ENCODE measurements at regions not wholly inside any gene's neighbourhood (a gene's known extent, or its start where the extent isn't known, plus 50 kb on each side); places are given as distances from the start of the nearest gene placed in this dataset.

DNA sequence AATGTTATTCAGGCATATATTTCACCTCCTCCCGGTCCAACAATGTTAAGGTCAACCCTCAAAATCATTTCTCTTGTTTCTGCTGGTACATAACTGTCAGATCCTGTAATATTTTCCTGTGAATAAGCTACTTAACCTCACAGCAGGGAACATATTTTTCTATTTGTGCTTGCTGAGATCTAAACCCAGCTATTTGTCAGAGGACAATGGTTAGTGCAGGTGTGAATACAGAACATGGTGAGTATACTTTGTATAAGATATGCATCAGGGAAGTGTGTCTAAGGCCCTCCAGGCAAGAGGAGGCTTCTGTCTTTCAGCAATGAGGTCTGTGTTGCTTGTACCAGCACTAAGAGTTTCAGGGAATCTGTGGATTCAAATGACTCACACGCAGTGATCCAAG lies 970.6 kb downstream of the NCAM2 start:
- H2BK5ac ChIP-seq (ENCODE audit: low read depth, low read length) = no peak overlapping the region
- FAIRE-seq = no peak
- 87% methylated on average over 2 of the region's 2 CpGs; no CpG with 5 or more reads in 1 of the 2 experiments for WGBS, 2 experiments (ENCODE audit: extremely low coverage in 1 of 2, insufficient coverage in 1 of 2, insufficient read length in 1 of 2, insufficient replicate concordance in 2 of 2, low coverage in 1 of 2, low lambda C conversion rate in 2 of 2, missing lambda C conversion rate in 1 of 2)

More for the DNA sequence above, 970.6 kb downstream of the NCAM2 start:
- Histone ChIP-seq H3K14ac (ENCODE audit: insufficient read length) (no peak overlapping the region), H3K36me3 (ENCODE audit: control insufficient read depth in 2 of 4, insufficient read depth in 4 of 4, low read length in 3 of 4) (no peaks in the 10 kb centered on the region), H2BK12ac (ENCODE audit: low read depth, low read length) (no peak overlapping the region), H3K79me1 (ENCODE audit: low read depth, low read length) (no peaks in the 10 kb centered on the region), H2BK15ac (ENCODE audit: low read length) (no peak overlapping the region), H4K91ac (replicated peaks; ENCODE audit: insufficient read length, low read length) (no peak overlapping the region), H3K4ac (replicated peaks; ENCODE audit: insufficient read length, low read depth, low read length) (no peak overlapping the region), H3K18ac (ENCODE audit: extremely low read depth, low read length) (no peak overlapping the region), H4K5ac (ENCODE audit: insufficient read length, low read depth, low read length) (no peak overlapping the region), H2BK20ac (ENCODE audit: low read length) (no peak overlapping the region), H4K8ac (ENCODE audit: extremely low read depth, insufficient read depth, low read length) (no peak overlapping the region), H3K27ac (ENCODE audit: low read depth, low read length) (no peak overlapping the region), H3K4me3 (ENCODE audit: extremely low read depth in 1 of 4, insufficient read depth in 2 of 4, low read depth in 3 of 4, low read length in 4 of 4) (no peak overlapping the region), H3K4me1 (replicated peaks in 1 of 4; ENCODE audit: control insufficient read depth in 3 of 4, insufficient read depth in 4 of 4, low read length in 3 of 4) (peaks cover 0 to 2% (median 0%) of the 10 kb centered on the region in 4 experiments; a peak in 1 of 7 replicates), H3K23me2 (ENCODE audit: low read depth, low read length) (no peaks in the 10 kb centered on the region), H3K56ac (replicated peaks; ENCODE audit: insufficient read length, low read depth, low read length) (no peak overlapping the region), H3K9me3 (ENCODE audit: insufficient read depth in 2 of 2, low read depth in 1 of 2, low read length in 1 of 2) (peaks cover 12 to 15% of the 10 kb centered on the region in 2 experiments), H3K4me2 (ENCODE audit: insufficient read depth in 1 of 2, low read depth in 2 of 2, low read length in 2 of 2) (no peak overlapping the region), H3K79me2 (ENCODE audit: control insufficient read depth in 1 of 2, insufficient read depth in 2 of 2, low read length in 2 of 2) (no peaks in the 10 kb centered on the region), H2BK120ac (replicated peaks; ENCODE audit: low read depth, low read length) (no peak overlapping the region), H2AFZ (ENCODE audit: low read length) (no peak overlapping the region), H3K9ac (replicated peaks in 1 of 4; ENCODE audit: extremely low read depth in 1 of 4, low read depth in 3 of 4, low read length in 3 of 4) (no peak overlapping the region), H4K20me1 (replicated peaks in 1 of 2; ENCODE audit: control insufficient read depth in 1 of 2, insufficient read depth in 2 of 2, low read length in 2 of 2) (no peaks in the 10 kb centered on the region), H3K23ac (ENCODE audit: insufficient read length) (no peak overlapping the region), H3K27me3 (replicated peaks in 1 of 4; ENCODE audit: control insufficient read depth in 3 of 4, extremely low read depth in 1 of 4, insufficient read depth in 3 of 4, low read length in 3 of 4) (peaks cover 0 to 1% (median 0%) of the 10 kb centered on the region in 4 experiments; a peak in 1 of 7 replicates), H2AK5ac (ENCODE audit: low read depth, low read length) (no peak overlapping the region)
- TF ChIP-seq MAFK (IDR thresholded peaks at IDR 0.05; ENCODE audit: low read depth, low read length) = no peak
- TF ChIP-seq TCF12 (IDR thresholded peaks at IDR 0.05; ENCODE audit: low read depth, low read length) = no peak
- TF ChIP-seq EP300 (IDR thresholded peaks at IDR 0.05; ENCODE audit: borderline replicate concordance in 1 of 2, low read depth in 2 of 2, low read length in 2 of 2) = no peak
- no peak for TF ChIP-seq SRF (IDR thresholded peaks at IDR 0.05; ENCODE audit: low read depth, low read length)
- TF ChIP-seq, protein P1, sequence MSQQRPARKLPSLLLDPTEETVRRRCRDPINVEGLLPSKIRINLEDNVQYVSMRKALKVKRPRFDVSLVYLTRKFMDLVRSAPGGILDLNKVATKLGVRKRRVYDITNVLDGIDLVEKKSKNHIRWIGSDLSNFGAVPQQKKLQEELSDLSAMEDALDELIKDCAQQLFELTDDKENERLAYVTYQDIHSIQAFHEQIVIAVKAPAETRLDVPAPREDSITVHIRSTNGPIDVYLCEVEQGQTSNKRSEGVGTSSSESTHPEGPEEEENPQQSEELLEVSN (IDR thresholded peaks at IDR 0.05) = no peak
- TF ChIP-seq TAF7 (optimal IDR thresholded peaks at IDR 0.05; ENCODE audit: borderline replicate concordance, low read depth, low read length) = no peak
- TF ChIP-seq BACH1 (IDR thresholded peaks at IDR 0.05; ENCODE audit: low read length) = no peak
- no peak for TF ChIP-seq SIX5 (IDR thresholded peaks at IDR 0.05; ENCODE audit: low read depth, low read length)
- no peak for TF ChIP-seq CBX8 (IDR thresholded peaks at IDR 0.05; ENCODE audit: borderline replicate concordance, low read depth, low read length)
- TF ChIP-seq KDM4A (IDR thresholded peaks at IDR 0.05; ENCODE audit: low read depth, low read length, severe bottlenecking) = no peak
- no peak for TF ChIP-seq RBBP5 (IDR thresholded peaks at IDR 0.05; ENCODE audit: borderline replicate concordance, low read depth, low read length)
- TF ChIP-seq JUND (IDR thresholded peaks at IDR 0.05; ENCODE audit: low read length) = no peak
- POLR2A ChIA-PET (ENCODE audit: partially characterized antibody) = no interaction called here
- CTCF ChIA-PET (ENCODE audit: partially characterized antibody) = no interaction called here
- DNase-seq (ENCODE audit: low read depth in 1 of 2, low spot score in 2 of 2) = no peak

All from H1 (cell line).